HepG2 (cell line): ENCODE measurements at regions not wholly inside any gene's neighbourhood (a gene's known extent, or its start where the extent isn't known, plus 50 kb on each side); places are given as distances from the start of the nearest gene placed in this dataset.

Experiments used
- ATAC-seq: fragments of 200-7000 bp; cut with Tn5 transposase; 3 replicates; pipeline ENCODE4 v1.9.1; 2020; ENCODE audit warnings: mild to moderate bottlenecking, moderate library complexity
- BruUV-seq: library from RNA; stranded (reverse); fragments of 400-500 nt; replicated peaks from 2 replicates; lab custom pipeline; 2021; lab: Mats Ljungman, UMichigan
- CTCF ChIA-PET: fragments of 300-600 bp; formaldehyde crosslinking; extraction: SDS; loops from one replicate; lab custom pipeline; 2021; ENCODE audit warnings: low total read pairs, inconsistent platforms, low intra/inter-chr PET ratio; lab: Yijun Ruan, JAX
- POLR2A ChIA-PET: fragments of 350-600 bp; sonication (Branson Sonifier 250); formaldehyde crosslinking; loops from one replicate; lab custom pipeline; 2020; ENCODE audit warnings: antibody characterized with exemption, inconsistent platforms; lab: Yijun Ruan, JAX
- DNase-seq: peaks from one replicate; pipeline ENCODE4 v3.0.0-alpha.2; 2015; ENCODE audit warnings: low spot score
- FAIRE-seq: peaks from 3 replicates; lab custom pipeline; 2011; peaks lifted over from hg19 to GRCh38; lab: Jason Lieb, UNC
- H2AFZ ChIP-seq: one replicate; pipeline ENCODE4 v1.6.1; 2011; ENCODE audit warnings: low read length, inconsistent platforms
- H3K27ac ChIP-seq: fragments of 300-600 bp; 3 replicates; pipeline ENCODE4 v1.8.0; 2011; ENCODE audit warnings: mixed run types, mild to moderate bottlenecking, mixed read lengths, low read length, inconsistent platforms; ENCODE audit not compliant: insufficient read depth; ENCODE audit errors: extremely low read length
- H3K27me3 ChIP-seq, 2 experiments: fragments of 200-600 bp in 1 of 2; 2 replicates in 1 of 2; 3 replicates in 1 of 2; pipeline versions ENCODE4 v1.6.0 to v1.8.0; 2011; ENCODE audit warnings: low read length in 2 of 2, mild to moderate bottlenecking in 2 of 2, moderate library complexity in 2 of 2, inconsistent platforms in 1 of 2; ENCODE audit not compliant: insufficient read depth in 2 of 2, control insufficient read depth in 1 of 2
- H3K36me3 ChIP-seq, 2 experiments: fragments of 200-600 bp in 1 of 2; replicated peaks in 1 of 2; 2 replicates in 1 of 2; 3 replicates in 1 of 2; pipeline versions ENCODE4 v1.5.1 to v1.8.0; 2011; ENCODE audit warnings: low read length in 2 of 2, inconsistent platforms in 1 of 2; ENCODE audit not compliant: insufficient read depth in 2 of 2, control insufficient read depth in 1 of 2
- H3K4me1 ChIP-seq: 2 replicates; pipeline ENCODE4 v1.5.1; 2012; ENCODE audit warnings: low read length, inconsistent platforms; ENCODE audit not compliant: insufficient read depth
- H3K4me2 ChIP-seq: 2 replicates; pipeline ENCODE4 v1.6.0; 2011; ENCODE audit warnings: low read depth, low read length, inconsistent platforms
- H3K4me3 ChIP-seq, 3 experiments: fragments of 200-600 bp in 1 of 3; sonication (generic), shearing (Covaris generic) in 1 of 3; replicated peaks in 1 of 3; 2 replicates each; pipeline ENCODE4 v1.5.1; 2011 to 2016; ENCODE audit warnings: low read length in 3 of 3, inconsistent platforms in 2 of 3, low read depth in 2 of 3, mild to moderate bottlenecking in 2 of 3, control low read depth in 1 of 3, mixed read lengths in 1 of 3; ENCODE audit not compliant: insufficient read depth in 1 of 3
- H3K79me2 ChIP-seq: one replicate; pipeline ENCODE4 v1.6.1; 2011; ENCODE audit warnings: low read length, inconsistent platforms; ENCODE audit not compliant: insufficient read depth
- H3K9ac ChIP-seq: 2 replicates; pipeline ENCODE4 v1.6.0; 2011; ENCODE audit warnings: mild to moderate bottlenecking, low read depth, low read length, inconsistent platforms; ENCODE audit not compliant: insufficient read depth
- H3K9me3 ChIP-seq: 2 replicates; pipeline ENCODE4 v1.5.1; 2012; ENCODE audit warnings: mild to moderate bottlenecking, low read length
- H4K20me1 ChIP-seq: 2 replicates; pipeline ENCODE4 v1.6.0; 2011; ENCODE audit warnings: inconsistent platforms, mild to moderate bottlenecking, low read length, moderate library complexity; ENCODE audit not compliant: insufficient read depth
- ATF2 ChIP-seq: sonication (generic); formaldehyde crosslinking; IDR thresholded peaks from 2 replicates; pipeline ENCODE4 v1.4.0; 2020; ENCODE audit warnings: missing genetic modification reagents
- ATM ChIP-seq: fragments of 450-650 bp; IDR thresholded peaks from 2 replicates; pipeline ENCODE4 v1.7.1; 2017; ENCODE audit warnings: mild to moderate bottlenecking, borderline replicate concordance
- EHMT2 ChIP-seq: fragments of 200-600 bp; sonication (generic); IDR thresholded peaks from 2 replicates; pipeline ENCODE4 v1.7.0; 2017; ENCODE audit warnings: antibody characterized with exemption, low read depth, low read length, borderline replicate concordance
- HINFP ChIP-seq: sonication (generic); formaldehyde crosslinking; IDR thresholded peaks from 2 replicates; pipeline ENCODE4 v1.4.0; 2020; ENCODE audit warnings: low read depth, mild to moderate bottlenecking, missing genetic modification reagents
- MEF2D ChIP-seq: sonication (generic); formaldehyde crosslinking; IDR thresholded peaks from 2 replicates; pipeline ENCODE4 v1.5.1; 2020; ENCODE audit warnings: mild to moderate bottlenecking, missing genetic modification reagents
- NCOA1 ChIP-seq: sonication (generic); formaldehyde crosslinking; IDR thresholded peaks from 2 replicates; pipeline ENCODE4 v1.9.0; 2021; ENCODE audit warnings: missing genetic modification reagents
- RFX3 ChIP-seq: IDR thresholded peaks from 2 replicates; pipeline ENCODE4 v1.6.1; 2016; ENCODE audit warnings: missing biosample characterization, missing genetic modification reagents
- STAG1 ChIP-seq: sonication (generic); formaldehyde crosslinking; IDR thresholded peaks from 2 replicates; pipeline ENCODE4 v1.4.0; 2020; ENCODE audit warnings: missing genetic modification reagents
- ZBTB7A ChIP-seq: sonication (generic); formaldehyde crosslinking; IDR thresholded peaks from 2 replicates; pipeline ENCODE4 v1.8.0; 2022; ENCODE audit warnings: mild to moderate bottlenecking, missing genetic modification reagents
- ZNF207 ChIP-seq: fragments of 450-650 bp; IDR thresholded peaks from 2 replicates; pipeline ENCODE4 v1.6.1; 2016; ENCODE audit warnings: antibody characterized with exemption, borderline replicate concordance
- ZNF354B ChIP-seq: sonication (generic); formaldehyde crosslinking; IDR thresholded peaks from 2 replicates; pipeline ENCODE4 v1.8.0; 2022; ENCODE audit warnings: mild to moderate bottlenecking, missing genetic modification reagents
- ZNF710 ChIP-seq: sonication (generic); formaldehyde crosslinking; IDR thresholded peaks from 2 replicates; pipeline ENCODE4 v1.5.0; 2020; ENCODE audit warnings: mild to moderate bottlenecking, missing genetic modification reagents, borderline replicate concordance
- in situ Hi-C: cut with HindIII; loops from 2 replicates; pipeline ENCODE4 v1.10.0; 2017; ENCODE audit warnings: low pct_unique_long_range_greater_than_20kb; ENCODE audit not compliant: extremely low pct_ligation_motif_present
- intact Hi-C: fragments of 100-400 bp; cut with micrococcal nuclease; formaldehyde crosslinking; loops from one replicate; pipeline ENCODE4 v1.10.0; 2022; ENCODE audit not compliant: unreplicated experiment
- TF ChIP-seq, protein P1 (sequence below): sonication (generic); formaldehyde crosslinking; IDR thresholded peaks from 2 replicates; pipeline ENCODE4 v1.5.0; 2020; ENCODE audit warnings: missing genetic modification reagents, mild to moderate bottlenecking, borderline replicate concordance
- TF ChIP-seq, protein P2 (sequence below): sonication (generic); formaldehyde crosslinking; IDR thresholded peaks from 2 replicates; pipeline ENCODE4 v1.4.0; 2020; ENCODE audit warnings: missing genetic modification reagents

DNA sequence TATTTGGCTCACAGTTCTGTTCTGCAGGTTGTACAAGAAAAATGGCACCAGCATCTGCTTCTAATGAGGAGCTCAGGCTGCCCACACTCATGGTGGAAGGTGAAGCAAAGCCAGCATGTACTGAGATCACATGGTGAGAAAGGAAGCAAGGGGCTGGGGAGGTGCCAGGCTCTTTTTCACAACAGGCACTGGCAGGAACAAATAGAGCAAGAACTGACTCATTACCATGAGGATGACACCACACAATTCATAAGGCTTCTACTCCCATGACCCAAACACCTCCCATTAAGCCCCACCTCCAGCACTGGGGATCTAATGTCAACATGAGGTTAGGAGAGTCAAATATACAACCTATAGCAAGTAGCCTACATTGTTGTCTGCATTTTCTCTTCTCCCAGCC lies 522.6 kb downstream of the RFC3 start:
- Histone ChIP-seq H3K36me3 (no peaks in the 10 kb centered on the region), H3K79me2 (no peaks in the 10 kb centered on the region), H3K4me2 (no peak overlapping the region), H4K20me1 (no peaks in the 10 kb centered on the region), H2AFZ (no peak overlapping the region), H3K9me3 (no peaks in the 10 kb centered on the region), H3K27ac (no peak overlapping the region), H3K27me3 (peaks cover 0 to 14% of the 10 kb centered on the region in 2 experiments; a peak in 2 of 5 replicates), H3K4me1 (no peaks in the 10 kb centered on the region), H3K4me3 (no peak overlapping the region), H3K9ac (no peak overlapping the region)
- FAIRE-seq (no peak), ATAC-seq (no peak), DNase-seq (no peak)
- POLR2A ChIA-PET = no interaction called here
- BruUV-seq = no TSS peak
- CTCF ChIA-PET = no interaction called here
- intact Hi-C loops (no loop called here), in situ Hi-C loops (no loop called here)
- TF ChIP-seq NCOA1 (CRISPR knock-in tag) (no peak), EHMT2 (no peak), HINFP (CRISPR knock-in tag) (no peak), MEF2D (no peak), ZNF710 (CRISPR knock-in tag) (no peak), RFX3 (no peak), ZNF354B (no peak), ZNF207 (no peak), ATF2 (CRISPR knock-in tag) (no peak), ATM (no peak), STAG1 (CRISPR knock-in tag) (no peak), ZBTB7A (CRISPR knock-in tag) (no peak)
- TF ChIP-seq, protein P1, sequence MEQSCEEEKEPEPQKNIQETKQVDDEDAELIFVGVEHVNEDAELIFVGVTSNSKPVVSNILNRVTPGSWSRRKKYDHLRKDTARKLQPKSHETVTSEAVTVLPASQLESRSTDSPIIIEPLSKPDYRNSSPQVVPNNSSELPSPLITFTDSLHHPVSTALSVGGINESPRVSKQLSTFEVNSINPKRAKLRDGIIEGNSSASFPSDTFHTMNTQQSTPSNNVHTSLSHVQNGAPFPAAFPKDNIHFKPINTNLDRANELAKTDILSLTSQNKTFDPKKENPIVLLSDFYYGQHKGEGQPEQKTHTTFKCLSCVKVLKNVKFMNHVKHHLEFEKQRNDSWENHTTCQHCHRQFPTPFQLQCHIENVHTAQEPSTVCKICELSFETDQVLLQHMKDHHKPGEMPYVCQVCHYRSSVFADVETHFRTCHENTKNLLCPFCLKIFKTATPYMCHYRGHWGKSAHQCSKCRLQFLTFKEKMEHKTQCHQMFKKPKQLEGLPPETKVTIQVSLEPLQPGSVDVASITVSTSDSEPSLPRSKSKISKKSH (CRISPR knock-in tag) = no peak
- TF ChIP-seq, protein P2, sequence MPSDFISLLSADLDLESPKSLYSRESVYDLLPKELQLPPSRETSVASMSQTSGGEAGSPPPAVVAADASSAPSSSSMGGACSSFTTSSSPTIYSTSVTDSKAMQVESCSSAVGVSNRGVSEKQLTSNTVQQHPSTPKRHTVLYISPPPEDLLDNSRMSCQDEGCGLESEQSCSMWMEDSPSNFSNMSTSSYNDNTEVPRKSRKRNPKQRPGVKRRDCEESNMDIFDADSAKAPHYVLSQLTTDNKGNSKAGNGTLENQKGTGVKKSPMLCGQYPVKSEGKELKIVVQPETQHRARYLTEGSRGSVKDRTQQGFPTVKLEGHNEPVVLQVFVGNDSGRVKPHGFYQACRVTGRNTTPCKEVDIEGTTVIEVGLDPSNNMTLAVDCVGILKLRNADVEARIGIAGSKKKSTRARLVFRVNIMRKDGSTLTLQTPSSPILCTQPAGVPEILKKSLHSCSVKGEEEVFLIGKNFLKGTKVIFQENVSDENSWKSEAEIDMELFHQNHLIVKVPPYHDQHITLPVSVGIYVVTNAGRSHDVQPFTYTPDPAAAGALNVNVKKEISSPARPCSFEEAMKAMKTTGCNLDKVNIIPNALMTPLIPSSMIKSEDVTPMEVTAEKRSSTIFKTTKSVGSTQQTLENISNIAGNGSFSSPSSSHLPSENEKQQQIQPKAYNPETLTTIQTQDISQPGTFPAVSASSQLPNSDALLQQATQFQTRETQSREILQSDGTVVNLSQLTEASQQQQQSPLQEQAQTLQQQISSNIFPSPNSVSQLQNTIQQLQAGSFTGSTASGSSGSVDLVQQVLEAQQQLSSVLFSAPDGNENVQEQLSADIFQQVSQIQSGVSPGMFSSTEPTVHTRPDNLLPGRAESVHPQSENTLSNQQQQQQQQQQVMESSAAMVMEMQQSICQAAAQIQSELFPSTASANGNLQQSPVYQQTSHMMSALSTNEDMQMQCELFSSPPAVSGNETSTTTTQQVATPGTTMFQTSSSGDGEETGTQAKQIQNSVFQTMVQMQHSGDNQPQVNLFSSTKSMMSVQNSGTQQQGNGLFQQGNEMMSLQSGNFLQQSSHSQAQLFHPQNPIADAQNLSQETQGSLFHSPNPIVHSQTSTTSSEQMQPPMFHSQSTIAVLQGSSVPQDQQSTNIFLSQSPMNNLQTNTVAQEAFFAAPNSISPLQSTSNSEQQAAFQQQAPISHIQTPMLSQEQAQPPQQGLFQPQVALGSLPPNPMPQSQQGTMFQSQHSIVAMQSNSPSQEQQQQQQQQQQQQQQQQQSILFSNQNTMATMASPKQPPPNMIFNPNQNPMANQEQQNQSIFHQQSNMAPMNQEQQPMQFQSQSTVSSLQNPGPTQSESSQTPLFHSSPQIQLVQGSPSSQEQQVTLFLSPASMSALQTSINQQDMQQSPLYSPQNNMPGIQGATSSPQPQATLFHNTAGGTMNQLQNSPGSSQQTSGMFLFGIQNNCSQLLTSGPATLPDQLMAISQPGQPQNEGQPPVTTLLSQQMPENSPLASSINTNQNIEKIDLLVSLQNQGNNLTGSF (CRISPR knock-in tag) = no peak
